ENCODE measurements at regions not wholly inside any gene's neighbourhood (a gene's known extent, or its start where the extent isn't known, plus 50 kb on each side); places are given as distances from the start of the nearest gene placed in this dataset.

DNA sequence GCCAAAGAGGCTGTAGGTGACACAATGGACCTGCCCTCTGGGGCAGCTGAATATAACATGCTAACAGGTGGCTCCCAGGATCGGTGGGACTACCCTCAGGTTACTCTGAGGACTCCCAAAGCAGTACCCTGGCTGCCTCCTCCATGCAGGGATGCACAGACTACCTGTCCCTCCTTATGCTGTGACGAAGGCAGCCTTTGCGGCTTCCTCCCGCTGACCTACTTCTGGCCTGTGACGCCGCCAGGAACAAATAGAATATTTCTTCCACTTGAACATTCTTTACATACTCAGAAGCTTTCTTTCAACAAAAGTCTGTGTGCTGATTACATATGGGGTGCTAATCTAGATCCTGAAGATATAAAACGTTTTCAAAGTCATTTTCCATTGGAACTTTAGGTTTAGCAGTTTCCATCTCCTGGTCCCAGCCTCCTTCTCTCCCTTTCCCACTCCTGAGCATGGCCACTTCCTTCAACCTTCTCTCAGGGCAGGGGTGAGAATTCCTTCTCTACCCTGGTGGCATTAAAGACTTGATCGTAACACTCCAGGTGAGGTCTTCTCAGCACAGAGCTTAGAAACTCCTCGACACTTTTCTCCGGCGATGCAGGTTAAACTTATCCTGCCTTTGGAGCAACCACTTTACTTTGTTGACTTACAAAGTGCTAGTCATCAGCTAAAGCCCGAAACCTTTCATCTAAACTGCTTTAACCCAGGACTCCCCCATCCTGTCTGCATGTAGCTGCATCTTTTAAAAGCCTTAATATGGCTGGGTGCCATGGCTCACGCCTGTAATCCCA is 58.9 kb upstream of the STK17B start:
- Histone ChIP-seq H3K27ac (peak overlapping the region; percentile 82), H3K4me1 (peaks cover 42% of the 10 kb centered on the region), H3K4me3 (no peak overlapping the region), H3K36me3 (no peaks in the 10 kb centered on the region), H3K27me3 (ENCODE audit: low read depth) (no peaks in the 10 kb centered on the region), H3K9me3 (no peaks in the 10 kb centered on the region)
- intact Hi-C loops (cut with DNase I) = no loop called here
- TF ChIP-seq, protein P1, sequence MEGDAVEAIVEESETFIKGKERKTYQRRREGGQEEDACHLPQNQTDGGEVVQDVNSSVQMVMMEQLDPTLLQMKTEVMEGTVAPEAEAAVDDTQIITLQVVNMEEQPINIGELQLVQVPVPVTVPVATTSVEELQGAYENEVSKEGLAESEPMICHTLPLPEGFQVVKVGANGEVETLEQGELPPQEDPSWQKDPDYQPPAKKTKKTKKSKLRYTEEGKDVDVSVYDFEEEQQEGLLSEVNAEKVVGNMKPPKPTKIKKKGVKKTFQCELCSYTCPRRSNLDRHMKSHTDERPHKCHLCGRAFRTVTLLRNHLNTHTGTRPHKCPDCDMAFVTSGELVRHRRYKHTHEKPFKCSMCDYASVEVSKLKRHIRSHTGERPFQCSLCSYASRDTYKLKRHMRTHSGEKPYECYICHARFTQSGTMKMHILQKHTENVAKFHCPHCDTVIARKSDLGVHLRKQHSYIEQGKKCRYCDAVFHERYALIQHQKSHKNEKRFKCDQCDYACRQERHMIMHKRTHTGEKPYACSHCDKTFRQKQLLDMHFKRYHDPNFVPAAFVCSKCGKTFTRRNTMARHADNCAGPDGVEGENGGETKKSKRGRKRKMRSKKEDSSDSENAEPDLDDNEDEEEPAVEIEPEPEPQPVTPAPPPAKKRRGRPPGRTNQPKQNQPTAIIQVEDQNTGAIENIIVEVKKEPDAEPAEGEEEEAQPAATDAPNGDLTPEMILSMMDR (IDR thresholded peaks at IDR 0.05) = no peak
- DNase-seq (peak; percentile 60), ATAC-seq (peak; percentile 85 to 89)

DNA sequence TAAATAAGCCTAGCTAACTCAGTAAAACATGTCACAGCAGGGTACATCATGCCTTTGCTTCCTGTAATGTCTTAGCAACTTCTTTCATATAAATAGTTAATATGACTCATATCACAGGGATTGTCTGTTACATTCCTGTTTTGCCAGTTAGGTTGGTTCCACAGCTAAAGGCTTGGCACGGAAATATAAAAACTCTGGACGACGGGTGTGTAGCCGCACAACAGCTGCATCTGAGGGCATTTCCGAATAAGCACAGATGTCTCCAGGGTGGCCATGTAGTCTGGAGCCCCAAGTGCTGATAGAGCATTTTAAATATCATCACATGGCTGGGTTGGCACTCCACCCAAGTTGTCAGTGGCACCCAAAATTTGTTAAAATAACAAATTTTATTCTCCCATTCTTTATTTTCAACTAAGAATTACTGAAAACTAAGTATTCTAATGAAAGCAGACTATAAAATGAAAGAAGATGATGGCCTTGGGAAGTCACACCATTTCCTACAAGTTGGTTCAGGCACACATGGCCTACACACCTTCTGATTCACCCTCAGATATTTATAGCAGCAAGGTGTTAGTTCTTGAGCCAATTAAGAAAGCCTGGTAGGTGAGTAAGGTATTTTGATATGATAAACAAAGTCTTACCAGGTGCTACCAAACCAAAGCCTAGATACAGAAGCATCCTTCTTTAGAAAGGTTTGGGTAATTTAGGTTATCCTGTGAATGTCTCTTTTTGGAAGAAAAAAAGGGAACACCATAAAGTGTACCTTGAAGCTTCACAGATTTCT is 61.8 kb upstream of the STK17B start:
- Histone ChIP-seq H3K27ac (peak overlapping the region; percentile 74), H3K4me1 (peaks cover 42% of the 10 kb centered on the region)
- no peak for DNase-seq

DNA sequence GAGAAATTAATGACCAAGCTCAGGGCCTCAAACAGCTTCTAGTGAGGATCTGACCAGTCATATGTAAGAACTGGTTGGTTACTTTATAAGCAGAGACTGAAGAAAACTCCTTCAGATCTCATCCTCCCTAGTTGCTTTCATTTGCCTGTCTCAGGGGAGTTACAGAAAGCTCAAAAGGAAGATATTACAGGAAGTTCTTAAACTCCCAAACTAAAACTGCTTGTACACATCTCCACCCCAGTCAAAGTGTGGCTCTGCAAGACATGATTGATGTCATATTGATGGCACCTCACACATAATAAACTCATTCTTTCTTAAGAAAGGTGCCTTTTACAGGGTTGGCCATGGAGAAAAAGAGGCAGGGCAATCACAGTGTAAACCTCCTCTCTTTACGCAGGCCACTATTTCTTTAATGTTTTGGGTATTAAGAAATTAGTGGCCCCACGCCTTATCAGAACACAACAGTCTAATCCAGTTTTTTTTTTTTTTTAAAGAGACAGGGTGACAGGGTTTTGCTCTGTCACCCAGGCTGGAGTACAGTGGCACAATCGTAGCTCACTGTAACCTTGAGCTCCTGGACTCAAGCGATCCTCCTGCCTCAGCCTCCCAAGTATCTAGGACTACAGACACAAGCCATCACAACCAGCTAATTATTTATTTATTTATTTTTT is 62.6 kb upstream of the STK17B start:
- intact Hi-C loops (cut with DNase I) = no loop called here
- H3K36me3 ChIP-seq = no peaks in the 10 kb centered on the region
- H3K4me1 ChIP-seq = peaks cover 42% of the 10 kb centered on the region
- TF ChIP-seq, protein P1 (IDR thresholded peaks at IDR 0.05) = no peak
- peak overlapping the region; percentile 74 for H3K27ac ChIP-seq
- H3K9me3 ChIP-seq = no peaks in the 10 kb centered on the region
- no peak for DNase-seq
- no peak overlapping the region for H3K4me3 ChIP-seq
- ATAC-seq = no peak
- no peaks in the 10 kb centered on the region for H3K27me3 ChIP-seq (ENCODE audit: low read depth)

More for the DNA sequence above, 61.8 kb upstream of the STK17B start:
- Histone ChIP-seq H3K9me3 (no peaks in the 10 kb centered on the region), H3K36me3 (no peaks in the 10 kb centered on the region), H3K4me3 (no peak overlapping the region), H3K27me3 (ENCODE audit: low read depth) (no peaks in the 10 kb centered on the region)
- intact Hi-C loops (cut with DNase I) = no loop called here
- ATAC-seq = peak; percentile 64 to 65
- TF ChIP-seq, protein P1 (IDR thresholded peaks at IDR 0.05) = no peak

DNA sequence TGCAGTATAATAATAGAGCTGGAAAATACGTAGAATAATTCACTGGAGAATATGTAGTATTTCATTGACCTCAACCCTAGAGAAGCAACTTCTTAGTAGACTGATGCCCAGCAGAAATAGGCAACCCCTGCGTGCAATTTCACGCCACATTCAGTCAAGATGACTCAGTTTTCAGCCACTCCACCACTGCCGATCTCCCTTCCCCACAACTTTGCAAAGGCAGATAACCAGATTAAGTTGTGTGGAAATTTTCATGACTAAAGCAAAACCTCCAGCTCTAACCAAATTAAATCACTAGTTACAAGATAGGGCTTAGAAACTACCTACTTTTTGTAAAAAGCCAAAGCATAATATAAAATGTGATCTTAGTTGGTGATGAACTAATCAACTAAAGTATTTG is 63.3 kb upstream of the STK17B start:
- no peak overlapping the region for H3K27ac ChIP-seq
- peaks cover 44% of the 10 kb centered on the region for H3K4me1 ChIP-seq
- ATAC-seq = no peak
- TF ChIP-seq, protein P1 (IDR thresholded peaks at IDR 0.05) = no peak
- DNase-seq = no peak
- H3K36me3 ChIP-seq = no peaks in the 10 kb centered on the region
- intact Hi-C loops (cut with DNase I) = no loop called here
- H3K9me3 ChIP-seq = no peaks in the 10 kb centered on the region
- no peak overlapping the region for H3K4me3 ChIP-seq
- H3K27me3 ChIP-seq (ENCODE audit: low read depth) = no peaks in the 10 kb centered on the region

DNA sequence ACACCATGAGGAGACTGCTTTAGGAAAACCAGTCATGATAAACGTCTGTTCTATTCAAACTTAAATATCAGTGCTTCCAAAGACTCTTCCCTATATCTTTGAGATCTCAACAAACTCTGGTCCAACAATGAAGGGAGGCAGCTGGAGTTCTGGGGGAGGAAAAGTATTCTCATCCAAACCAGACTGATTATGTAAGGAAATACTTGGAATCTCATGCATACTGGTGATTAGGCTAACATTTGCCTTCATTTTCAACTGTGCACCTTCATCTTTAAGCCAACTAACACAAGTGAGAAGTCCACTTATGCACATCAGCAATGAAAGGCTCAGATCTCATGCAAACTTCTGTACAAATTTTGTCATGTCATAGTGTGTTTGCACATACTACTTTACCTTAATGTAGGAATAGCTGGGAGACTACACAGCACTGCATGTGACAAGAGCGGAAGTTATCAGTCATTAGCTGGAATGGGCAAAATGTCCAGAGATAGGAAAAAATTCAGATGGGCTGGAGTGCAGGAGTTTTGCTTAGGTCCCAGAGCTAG is 67.5 kb upstream of the STK17B start:
- no peaks in the 10 kb centered on the region for H3K27me3 ChIP-seq (ENCODE audit: low read depth)
- peaks cover 39% of the 10 kb centered on the region for H3K4me1 ChIP-seq
- no peak for DNase-seq
- TF ChIP-seq, protein P1 (IDR thresholded peaks at IDR 0.05) = no peak
- H3K9me3 ChIP-seq = no peaks in the 10 kb centered on the region
- no peaks in the 10 kb centered on the region for H3K36me3 ChIP-seq
- H3K4me3 ChIP-seq = no peak overlapping the region
- peak overlapping the region; percentile 89 for H3K27ac ChIP-seq
- intact Hi-C loops (cut with DNase I) = no loop called here
- no peak for ATAC-seq

Data from lower lobe of right lung (tissue), 2 donors.